ENCODE measurements at regions not wholly inside any gene's neighbourhood (a gene's known extent, or its start where the extent isn't known, plus 50 kb on each side); places are given as distances from the start of the nearest gene placed in this dataset.

DNA sequence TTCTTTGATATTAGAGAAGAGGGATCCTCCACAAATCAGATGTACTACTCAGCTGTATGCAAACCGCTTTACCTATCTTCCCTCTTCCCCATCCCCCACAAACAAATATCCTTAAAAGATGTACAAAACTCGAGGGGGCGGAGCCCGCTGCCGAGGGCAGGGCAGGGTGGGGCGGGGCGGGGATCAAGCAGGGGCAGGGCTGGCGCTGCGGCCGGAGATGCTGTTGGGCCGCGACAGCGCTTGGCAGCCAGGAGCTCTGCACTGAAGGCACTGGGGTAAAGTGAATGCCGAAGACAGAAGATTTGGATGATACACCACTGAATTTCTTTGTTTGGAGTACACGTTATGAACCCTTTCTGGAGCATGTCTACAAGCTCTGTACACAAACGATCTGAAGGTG, 474.8 kb downstream of the CDH10 start:
- TF ChIP-seq CTCF (IDR thresholded peaks at IDR 0.05; ENCODE audit: poor library complexity, severe bottlenecking) (no peak), EZH2 (IDR thresholded peaks at IDR 0.05; ENCODE audit: borderline replicate concordance, insufficient read depth, low read length, poor library complexity, severe bottlenecking) (no peak), EP300 (conservative IDR thresholded peaks at IDR 0.05; ENCODE audit: poor library complexity, severe bottlenecking) (no peak), REST (IDR thresholded peaks at IDR 0.05; ENCODE audit: borderline replicate concordance) (no peak), POLR2AphosphoS5 (IDR thresholded peaks at IDR 0.05) (no peak), RAD21 (conservative IDR thresholded peaks at IDR 0.05) (no peak)
